HG02981 (cell line): ENCODE measurements at regions not wholly inside any gene's neighbourhood (a gene's known extent, or its start where the extent isn't known, plus 50 kb on each side); places are given as distances from the start of the nearest gene placed in this dataset.
"Not testable (repeated sequence)": the region's sequence is repeated elsewhere in the genome, so short reads cannot be mapped to it uniquely, and the experiment has no call there.

Experiments used
- ATAC-seq: cut with Tn5 transposase; IDR thresholded peaks from one replicate; pipeline ENCODE4 v1.9.1; 2021; ENCODE audit warnings: mild to moderate bottlenecking, moderate library complexity; ENCODE audit not compliant: unreplicated experiment

GRCh38 chr18:65206551-65207260, 544.1 kb upstream of the CDH7 start:
- no peak for ATAC-seq

- ATAC-seq, result no peak
Measured at GRCh38 chr18:65202091-65202490, 548.7 kb upstream of the CDH7 start.

DNA sequence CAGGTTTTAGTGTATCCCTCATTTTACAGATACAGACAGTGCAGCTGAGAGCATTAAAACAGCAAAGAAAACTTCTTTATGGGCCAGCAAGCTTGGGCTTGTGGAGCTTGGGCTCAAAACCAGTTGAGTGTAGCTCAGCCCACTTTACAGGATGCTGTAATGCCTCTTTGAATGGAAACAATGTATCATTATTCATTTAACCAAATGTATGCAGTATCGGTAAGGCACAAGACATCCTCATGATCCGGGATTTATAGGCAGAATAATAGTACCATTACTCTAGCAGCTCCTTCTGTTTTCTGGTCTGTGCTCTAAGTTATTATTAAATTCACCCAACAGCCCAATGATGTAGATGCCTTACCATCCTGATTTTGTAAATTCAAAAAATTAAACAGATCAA, 575.1 kb upstream of the CDH7 start:
- ATAC-seq, result no peak

DNA sequence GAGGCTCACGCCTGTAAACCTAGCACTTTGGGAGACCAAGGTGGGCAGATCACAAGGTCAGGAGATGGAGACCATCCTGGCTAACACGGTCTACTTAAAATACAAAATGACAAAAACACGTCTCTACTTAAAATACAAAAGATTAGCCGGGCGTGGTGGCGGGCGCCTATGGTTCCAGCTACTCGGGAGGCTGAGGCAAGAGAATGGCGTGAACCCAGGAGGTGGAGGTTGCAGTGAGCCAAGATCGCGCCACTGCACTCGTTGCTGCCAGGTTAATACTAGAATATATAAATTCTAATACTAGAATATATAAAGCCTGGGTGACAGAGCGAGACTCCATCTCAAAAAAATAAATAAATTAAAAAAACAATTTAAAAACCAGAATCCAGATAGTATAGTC, 588.7 kb upstream of the CDH7 start:
- not testable (repeated sequence) for ATAC-seq

- ATAC-seq, result no peak
Measured at GRCh38 chr18:65146482-65147021, 604.3 kb upstream of the CDH7 start.

DNA sequence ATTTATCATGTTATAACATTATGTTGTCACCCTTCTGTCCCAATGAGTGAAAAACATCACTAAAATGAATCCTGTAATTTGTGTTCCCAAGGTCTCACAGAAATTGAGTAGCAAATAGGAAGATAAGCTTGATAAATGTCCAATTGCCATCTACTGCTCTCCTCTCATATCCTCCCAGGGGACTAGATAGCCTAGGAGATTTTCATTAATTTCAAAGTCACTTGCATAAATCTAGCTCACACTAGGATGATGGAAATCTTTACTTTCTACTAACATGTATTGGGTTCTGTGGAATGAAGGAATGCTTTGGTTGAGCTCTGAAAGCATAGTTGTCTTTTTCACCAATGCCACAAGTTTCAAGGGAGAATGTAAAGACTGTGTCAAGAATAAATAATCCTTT, 605.5 kb upstream of the CDH7 start:
- ATAC-seq, result no peak

GRCh38 chr18:65133610-65134009, 617.2 kb upstream of the CDH7 start:
- no peak for ATAC-seq

GRCh38 chr18:65124633-65125032, 626.2 kb upstream of the CDH7 start:
- no peak for ATAC-seq

DNA sequence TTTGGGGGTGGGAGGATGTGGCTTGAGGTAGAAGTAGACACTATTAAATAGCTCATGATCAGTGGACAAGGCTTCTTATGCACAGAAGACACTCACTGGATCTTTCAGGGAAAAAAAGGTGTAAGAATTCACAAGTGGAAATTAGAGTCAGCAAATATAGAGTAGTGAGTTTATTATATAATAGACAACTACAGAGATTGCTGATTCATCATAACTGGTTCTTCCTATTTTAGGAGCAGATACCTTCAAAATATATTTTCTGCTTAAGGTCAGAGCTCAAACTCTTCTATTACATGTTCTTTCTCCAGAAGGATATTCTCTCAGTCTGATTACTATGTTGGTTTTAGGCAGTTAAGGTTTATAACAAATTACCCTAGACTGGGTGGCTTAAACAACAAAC, 646.9 kb upstream of the CDH7 start:
- no peak for ATAC-seq

GRCh38 chr18:65093346-65093745, 657.5 kb upstream of the CDH7 start:
- no peak for ATAC-seq

- ATAC-seq, result no peak
Measured at GRCh38 chr18:65091744-65092329, 659.0 kb upstream of the CDH7 start.

- no peak for ATAC-seq
Measured at GRCh38 chr18:65082907-65083306, 667.9 kb upstream of the CDH7 start.

DNA sequence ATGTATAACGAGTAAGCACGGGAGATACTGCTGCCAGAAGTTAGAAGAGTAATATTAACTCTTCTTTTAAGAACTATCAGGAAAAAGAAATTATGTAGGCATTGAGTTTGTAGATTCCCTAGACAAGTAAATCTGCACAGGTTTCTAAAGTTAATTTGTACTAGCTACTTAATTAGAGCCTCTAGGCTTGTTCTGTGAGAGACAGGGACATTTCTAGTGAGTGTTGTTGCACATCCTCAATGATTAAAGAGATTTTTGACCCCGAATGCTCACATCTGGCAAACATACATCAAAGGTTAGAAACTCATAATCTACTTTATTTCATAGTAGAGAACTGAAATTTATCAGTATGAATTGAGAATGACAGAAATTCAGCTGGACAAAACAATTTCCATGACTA, 669.0 kb upstream of the CDH7 start:
- no peak for ATAC-seq

DNA sequence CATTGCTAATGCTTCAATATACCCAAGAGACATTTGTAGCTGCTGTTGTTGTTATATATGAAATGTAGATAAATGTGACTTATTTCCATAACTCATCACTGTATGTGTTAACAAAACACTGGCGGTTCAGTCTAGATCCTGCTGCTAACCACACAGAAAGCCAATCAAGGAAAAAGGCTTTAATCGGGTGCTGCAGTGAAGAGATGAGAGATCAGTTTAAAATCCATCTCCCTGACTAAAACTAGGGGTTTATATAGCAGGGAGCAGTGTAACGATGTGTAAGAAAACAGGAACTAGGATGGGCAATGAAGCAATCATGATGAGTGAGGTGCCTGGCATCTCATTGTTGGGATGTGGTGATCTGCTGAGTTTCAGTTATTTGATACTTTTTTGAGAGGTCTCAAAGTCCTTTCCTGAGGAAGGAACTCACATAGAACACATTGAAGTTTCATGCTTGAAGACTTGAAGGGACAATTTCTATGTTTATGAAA, 677.7 kb upstream of the CDH7 start:
- ATAC-seq, result no peak

DNA sequence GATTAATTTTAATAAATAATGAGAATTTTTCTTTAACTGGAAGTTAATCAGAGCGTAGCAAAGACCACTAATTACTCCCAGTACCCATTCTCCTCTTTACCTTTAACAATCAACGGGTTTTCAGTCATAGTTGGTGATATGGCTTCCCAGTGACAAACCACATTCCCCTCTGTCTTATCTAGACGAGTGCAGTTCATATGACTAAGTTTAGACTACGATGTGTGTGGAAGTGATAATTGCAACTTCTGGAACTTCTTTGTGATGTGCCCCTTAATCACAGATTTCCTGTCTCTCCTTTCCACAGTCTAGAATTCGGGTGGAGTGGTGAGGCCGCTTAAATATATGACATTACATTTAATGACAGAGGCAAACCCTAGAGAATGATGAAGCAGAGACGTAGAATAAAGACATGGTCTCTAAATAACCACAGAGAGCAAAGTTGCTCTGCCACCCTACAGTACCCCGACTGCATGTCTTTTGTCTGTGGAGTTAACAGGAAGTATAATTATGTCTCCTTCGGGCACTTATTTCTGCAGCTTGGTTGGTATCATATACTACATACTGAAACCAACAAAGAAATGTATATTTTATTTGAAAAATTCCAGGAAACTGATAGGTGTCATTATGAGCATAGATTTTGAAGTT, 693.3 kb upstream of the CDH7 start:
- ATAC-seq, result no peak

GRCh38 chr18:65056575-65056974, 694.2 kb upstream of the CDH7 start:
- ATAC-seq, result no peak

- no peak for ATAC-seq
Measured at GRCh38 chr18:65049586-65049985, 701.2 kb upstream of the CDH7 start.

DNA sequence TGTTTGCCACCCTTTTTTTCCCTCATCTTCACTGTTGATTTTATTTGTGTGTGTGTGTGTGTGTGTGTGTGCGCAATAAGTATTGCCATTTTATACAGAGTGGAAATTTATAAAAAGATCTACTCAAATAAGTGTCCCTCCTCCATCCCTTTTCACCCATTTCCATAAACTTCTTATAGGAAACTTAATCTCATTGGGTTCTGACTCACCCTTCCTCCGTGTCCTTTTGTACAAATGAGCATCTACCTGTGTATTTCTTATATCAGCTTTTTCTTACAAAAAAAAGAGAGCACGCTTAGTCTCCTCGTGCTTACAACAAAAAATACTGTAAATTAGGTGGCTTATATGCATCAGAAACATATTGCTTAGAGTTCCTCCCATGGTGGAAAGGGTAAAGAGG, 711.2 kb upstream of the CDH7 start:
- ATAC-seq, result no peak

DNA sequence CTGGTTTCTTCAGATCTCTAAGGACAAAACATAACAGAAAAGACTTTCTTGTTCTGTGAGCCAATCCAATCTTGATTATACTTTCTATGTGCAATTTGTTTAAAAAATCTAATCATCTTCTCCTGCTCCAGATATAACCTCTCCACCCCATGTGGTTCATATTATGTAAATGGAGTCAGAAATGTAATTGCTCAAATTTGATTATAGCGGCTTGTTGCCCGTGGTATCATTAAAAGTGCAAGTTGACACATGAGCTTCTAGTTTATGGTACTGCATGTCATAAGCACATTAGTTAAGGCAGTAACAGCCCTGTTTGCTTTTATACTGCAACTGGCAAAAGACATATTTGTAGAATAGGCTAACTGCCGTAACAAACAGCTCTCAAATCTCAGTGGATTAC, 715.1 kb upstream of the CDH7 start:
- no peak for ATAC-seq

DNA sequence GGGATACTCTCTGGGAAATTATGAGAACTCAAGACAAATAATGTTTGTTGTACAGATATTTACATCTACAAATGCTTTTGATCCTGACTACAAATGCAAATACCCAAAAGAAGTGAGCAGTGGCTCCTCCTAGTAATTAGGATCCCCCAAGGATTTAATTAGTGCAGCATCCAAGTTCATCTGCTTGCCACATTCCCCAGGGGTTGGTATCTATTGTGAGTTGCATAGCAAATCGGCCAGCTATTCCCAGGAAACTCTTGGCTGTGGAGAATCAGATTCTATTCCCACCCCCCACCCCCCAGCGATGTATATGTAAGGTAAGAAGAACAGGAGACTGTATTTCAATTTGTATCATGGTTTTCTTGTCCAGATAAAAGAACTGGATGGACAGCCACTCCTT, 725.1 kb upstream of the CDH7 start:
- ATAC-seq, result no peak

DNA sequence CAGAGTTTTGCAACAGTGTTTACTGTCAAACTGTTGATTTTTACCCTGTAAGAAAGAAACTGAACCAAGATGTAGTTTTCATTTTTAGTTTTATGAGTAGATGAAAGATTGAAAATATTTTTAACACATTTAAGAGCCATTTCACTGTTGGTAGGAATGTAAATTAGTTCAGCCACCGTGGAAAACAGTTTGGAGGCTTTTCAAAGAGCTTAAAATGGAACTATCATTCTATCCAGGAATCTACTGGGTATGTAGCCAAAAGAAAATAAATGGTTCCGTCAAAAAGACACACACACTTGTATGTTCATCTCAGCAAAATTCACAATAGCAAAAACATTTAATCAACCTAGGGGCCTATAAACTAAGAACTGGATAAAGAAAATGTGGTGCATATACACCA, 729.8 kb upstream of the CDH7 start:
- no peak for ATAC-seq

DNA sequence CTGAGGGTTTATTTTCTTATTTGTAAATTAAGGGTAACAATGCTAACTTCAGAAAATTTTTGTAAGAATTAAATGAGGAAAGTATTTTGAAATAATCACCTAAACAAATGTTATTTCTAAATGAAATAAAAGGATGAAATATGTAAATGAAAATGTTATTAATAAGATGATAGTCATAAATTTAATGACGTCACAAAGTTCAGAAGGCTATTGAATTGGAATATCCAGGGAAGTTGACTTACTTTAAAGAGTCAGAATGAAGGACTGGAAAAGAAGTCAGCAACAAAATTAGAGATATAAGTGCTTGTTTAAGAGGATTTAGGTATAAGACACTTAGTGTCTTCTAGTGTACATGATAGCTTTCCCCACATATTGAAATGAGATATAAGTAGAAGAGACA, 732.6 kb upstream of the CDH7 start:
- ATAC-seq, result no peak
